DND-41 (cell line): ENCODE measurements at regions not wholly inside any gene's neighbourhood (a gene's known extent, or its start where the extent isn't known, plus 50 kb on each side); places are given as distances from the start of the nearest gene placed in this dataset.

Experiments
- ATAC-seq: fragments of 200-7000 bp; cut with Tn5 transposase; 3 replicates; pipeline ENCODE4 v1.9.1; 2021; ENCODE audit warnings: low read depth; ENCODE audit not compliant: insufficient read depth
- DNase-seq: peaks from one replicate; pipeline ENCODE4 v3.0.0-alpha.2; 2020
- H2AFZ ChIP-seq: 2 replicates; pipeline ENCODE4 v1.6.0; 2012; ENCODE audit warnings: low read depth, low read length
- H3K27ac ChIP-seq: 2 replicates; pipeline ENCODE4 v1.5.1; 2012; ENCODE audit warnings: low read length, inconsistent platforms
- H3K27me3 ChIP-seq: fragments of 200-600 bp; sonication (generic); 2 replicates; pipeline ENCODE4 v1.6.0; 2012; ENCODE audit warnings: low read length, mild to moderate bottlenecking, inconsistent platforms; ENCODE audit not compliant: insufficient read depth, poor library complexity
- H3K36me3 ChIP-seq: 2 replicates; pipeline ENCODE4 v1.5.1; 2012; ENCODE audit warnings: low read length, inconsistent platforms; ENCODE audit not compliant: insufficient read depth
- H3K4me1 ChIP-seq: 2 replicates; pipeline ENCODE4 v1.5.1; 2012; ENCODE audit warnings: mild to moderate bottlenecking, low read length; ENCODE audit not compliant: insufficient read depth
- H3K4me2 ChIP-seq: 2 replicates; pipeline ENCODE4 v1.6.0; 2012; ENCODE audit warnings: mild to moderate bottlenecking, moderate library complexity, low read length, inconsistent platforms; ENCODE audit not compliant: insufficient read depth
- H3K4me3 ChIP-seq, 2 experiments: fragments of 200-600 bp in 1 of 2; shearing (Covaris generic) in 1 of 2; 2 replicates each; pipeline ENCODE4 v1.5.1; 2012 to 2016; ENCODE audit warnings: inconsistent platforms in 2 of 2, low read length in 2 of 2, mild to moderate bottlenecking in 2 of 2, low read depth in 1 of 2, moderate library complexity in 1 of 2
- H3K79me2 ChIP-seq: 2 replicates; pipeline ENCODE4 v1.6.0; 2012; ENCODE audit warnings: low read length, inconsistent platforms; ENCODE audit not compliant: insufficient read depth
- H3K9ac ChIP-seq: 2 replicates; pipeline ENCODE4 v1.6.0; 2012; ENCODE audit warnings: low read depth, mild to moderate bottlenecking, inconsistent platforms, low read length, moderate library complexity
- H3K9me3 ChIP-seq: 2 replicates; pipeline ENCODE4 v1.5.1; 2012; ENCODE audit warnings: low read length, moderate library complexity, mild to moderate bottlenecking, inconsistent platforms; ENCODE audit not compliant: insufficient read depth, severe bottlenecking
- H4K20me1 ChIP-seq: 2 replicates; pipeline ENCODE4 v1.6.0; 2012; ENCODE audit warnings: low read length; ENCODE audit not compliant: insufficient read depth
- EZH2 ChIP-seq: IDR thresholded peaks from 3 replicates; pipeline ENCODE4 v1.6.1; 2012; ENCODE audit warnings: borderline replicate concordance, low read depth, mild to moderate bottlenecking, moderate library complexity, low read length, inconsistent platforms; ENCODE audit not compliant: severe bottlenecking
- TF ChIP-seq, protein P1 (sequence below): IDR thresholded peaks from 2 replicates; pipeline ENCODE4 v1.5.1; 2012; ENCODE audit warnings: borderline replicate concordance, low read length, moderate library complexity, mild to moderate bottlenecking; ENCODE audit not compliant: poor library complexity, severe bottlenecking; ENCODE audit errors: extremely low read depth

DNA sequence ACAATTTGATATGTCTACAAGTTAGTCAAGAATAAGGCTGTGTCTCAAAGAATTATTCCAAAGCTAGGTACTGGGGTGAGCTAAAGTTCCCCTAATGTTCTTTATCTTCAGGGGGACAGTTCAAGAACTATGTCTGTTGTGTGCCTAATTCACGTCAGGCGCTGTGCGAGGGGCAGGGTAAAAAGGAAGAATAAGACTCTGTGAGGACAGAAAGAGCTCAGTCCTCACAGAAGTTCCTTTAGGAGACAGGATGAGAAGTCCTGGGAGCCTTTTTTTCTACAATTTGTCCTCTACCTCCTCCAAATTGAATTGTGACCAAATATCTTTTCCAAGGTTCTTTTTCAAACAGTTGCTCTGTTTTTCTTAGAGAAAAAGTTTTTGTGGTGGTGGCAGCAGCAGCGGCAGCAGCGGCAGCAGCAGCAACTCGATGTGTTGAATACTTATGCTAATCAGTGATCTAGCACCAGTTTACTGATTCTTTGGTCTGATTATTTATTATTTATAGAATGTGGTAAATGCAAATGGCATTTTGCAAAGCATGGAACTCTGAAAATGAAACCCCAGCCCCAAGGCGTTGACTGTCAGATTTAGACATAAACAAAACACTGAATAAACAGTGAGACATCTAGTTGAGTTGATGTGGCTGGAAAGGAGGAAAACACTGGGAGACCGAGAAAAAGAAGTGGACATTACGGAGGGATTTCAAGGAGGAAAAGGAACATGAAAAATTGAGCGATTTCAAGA, 88.6 kb downstream of the GTPBP8 start:
- no peak overlapping the region for H2AFZ ChIP-seq
- no peaks in the 10 kb centered on the region for H3K4me1 ChIP-seq
- no peak overlapping the region for H3K4me2 ChIP-seq
- ATAC-seq (no peak), DNase-seq (no peak)
- H3K79me2 ChIP-seq, result no peaks in the 10 kb centered on the region
- TF ChIP-seq, protein P1, sequence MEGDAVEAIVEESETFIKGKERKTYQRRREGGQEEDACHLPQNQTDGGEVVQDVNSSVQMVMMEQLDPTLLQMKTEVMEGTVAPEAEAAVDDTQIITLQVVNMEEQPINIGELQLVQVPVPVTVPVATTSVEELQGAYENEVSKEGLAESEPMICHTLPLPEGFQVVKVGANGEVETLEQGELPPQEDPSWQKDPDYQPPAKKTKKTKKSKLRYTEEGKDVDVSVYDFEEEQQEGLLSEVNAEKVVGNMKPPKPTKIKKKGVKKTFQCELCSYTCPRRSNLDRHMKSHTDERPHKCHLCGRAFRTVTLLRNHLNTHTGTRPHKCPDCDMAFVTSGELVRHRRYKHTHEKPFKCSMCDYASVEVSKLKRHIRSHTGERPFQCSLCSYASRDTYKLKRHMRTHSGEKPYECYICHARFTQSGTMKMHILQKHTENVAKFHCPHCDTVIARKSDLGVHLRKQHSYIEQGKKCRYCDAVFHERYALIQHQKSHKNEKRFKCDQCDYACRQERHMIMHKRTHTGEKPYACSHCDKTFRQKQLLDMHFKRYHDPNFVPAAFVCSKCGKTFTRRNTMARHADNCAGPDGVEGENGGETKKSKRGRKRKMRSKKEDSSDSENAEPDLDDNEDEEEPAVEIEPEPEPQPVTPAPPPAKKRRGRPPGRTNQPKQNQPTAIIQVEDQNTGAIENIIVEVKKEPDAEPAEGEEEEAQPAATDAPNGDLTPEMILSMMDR, result no peak
- TF ChIP-seq EZH2, result no peak
- H3K4me3 ChIP-seq, result no peak overlapping the region
- no peaks in the 10 kb centered on the region for H3K36me3 ChIP-seq
- H3K9me3 ChIP-seq, result no peaks in the 10 kb centered on the region
- H3K9ac ChIP-seq, result no peak overlapping the region
- no peak overlapping the region for H3K27ac ChIP-seq
- no peaks in the 10 kb centered on the region for H3K27me3 ChIP-seq
- H4K20me1 ChIP-seq, result no peaks in the 10 kb centered on the region

DNA sequence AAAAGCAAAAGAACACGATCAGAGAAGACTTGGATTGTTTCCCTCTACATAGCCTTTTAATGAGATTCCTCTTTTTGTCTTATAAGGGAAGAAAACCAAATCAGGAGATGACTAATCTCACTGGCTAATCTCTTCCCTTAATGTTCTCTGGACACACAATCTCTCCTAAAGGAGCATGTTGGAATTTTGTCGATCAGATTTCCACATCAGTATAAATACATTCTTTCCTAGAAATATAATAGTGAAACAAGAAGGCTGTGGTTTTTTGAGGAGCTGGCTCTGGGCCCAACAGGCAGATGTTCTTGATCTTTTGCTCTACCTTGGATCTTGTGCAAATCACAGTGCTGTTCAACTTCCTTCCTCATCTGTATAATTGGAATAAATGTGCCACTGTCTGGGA, 94.0 kb downstream of the GTPBP8 start:
- Histone ChIP-seq H4K20me1 (no peaks in the 10 kb centered on the region), H3K27ac (no peak overlapping the region), H3K36me3 (no peaks in the 10 kb centered on the region), H3K79me2 (no peaks in the 10 kb centered on the region), H3K4me2 (no peak overlapping the region), H3K27me3 (no peaks in the 10 kb centered on the region), H3K9ac (no peak overlapping the region), H3K4me1 (no peaks in the 10 kb centered on the region), H3K4me3 (no peak overlapping the region), H2AFZ (no peak overlapping the region), H3K9me3 (no peaks in the 10 kb centered on the region)
- no peak for TF ChIP-seq EZH2
- TF ChIP-seq, protein P1, result no peak
- no peak for DNase-seq
- no peak for ATAC-seq

DNA sequence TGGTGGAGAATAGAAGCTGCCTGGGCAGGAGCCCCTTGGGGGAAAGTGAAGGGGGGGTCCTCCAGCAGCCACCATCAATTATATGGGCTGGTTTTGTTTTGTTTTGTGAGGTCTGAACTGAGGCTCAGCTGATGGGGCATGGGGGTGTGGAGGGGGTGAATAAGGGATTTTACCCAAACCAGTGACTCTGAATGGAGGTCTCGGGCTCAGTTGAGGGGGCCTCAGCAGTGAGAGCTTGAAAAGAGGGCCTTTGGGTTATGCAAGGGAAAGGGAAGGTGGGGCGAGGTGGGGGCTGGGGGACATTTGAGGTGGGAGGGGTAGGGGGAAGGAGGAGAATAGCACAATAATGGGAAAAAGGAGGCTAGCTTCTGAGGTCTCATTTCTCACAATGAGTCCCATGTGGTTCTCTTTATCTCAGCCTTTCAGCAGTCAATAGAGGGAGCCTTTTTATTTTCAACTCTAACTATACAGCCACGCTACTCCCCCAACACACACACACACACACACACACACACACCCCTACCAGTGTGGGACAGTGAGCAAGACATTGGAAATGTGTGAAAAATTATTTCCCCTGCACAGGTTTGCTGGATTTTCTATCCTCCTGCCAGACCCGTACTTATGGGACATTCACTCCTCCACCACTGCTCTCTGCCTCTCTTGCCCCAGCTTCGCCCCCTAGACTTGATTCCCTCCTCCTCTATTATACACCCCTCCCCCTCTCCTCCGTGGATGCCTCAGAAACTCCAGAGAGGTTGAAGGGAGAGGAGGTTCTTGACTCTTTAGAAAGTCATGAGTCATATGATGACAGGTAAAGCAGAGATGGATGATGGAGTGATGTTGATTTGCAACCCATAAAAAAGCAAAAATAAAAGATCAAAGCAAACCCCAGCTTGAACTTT, 96.0 kb downstream of the GTPBP8 start:
- Histone ChIP-seq H3K4me1 (no peaks in the 10 kb centered on the region), H3K79me2 (no peaks in the 10 kb centered on the region), H3K4me3 (no peak overlapping the region), H3K9ac (no peak overlapping the region), H3K36me3 (no peaks in the 10 kb centered on the region), H4K20me1 (no peaks in the 10 kb centered on the region), H3K27ac (no peak overlapping the region), H3K27me3 (no peaks in the 10 kb centered on the region), H3K9me3 (no peaks in the 10 kb centered on the region), H2AFZ (no peak overlapping the region), H3K4me2 (no peak overlapping the region)
- DNase-seq, result no peak
- TF ChIP-seq EZH2, result no peak
- TF ChIP-seq, protein P1, result no peak
- no peak for ATAC-seq
